Testis (tissue), 2 donors: ENCODE measurements at regions not wholly inside any gene's neighbourhood (a gene's known extent, or its start where the extent isn't known, plus 50 kb on each side); places are given as distances from the start of the nearest gene placed in this dataset.

Experiments
- DNase-seq: peaks from one replicate; pipeline ENCODE4 v3.0.0-alpha.2; 2019
- H3K27ac ChIP-seq, 2 donors: fragments of 200-600 bp; sonication (generic); one replicate each; pipeline ENCODE4 v1.5.1; 2019
- H3K27me3 ChIP-seq: fragments of 200-600 bp; sonication (generic); one replicate; pipeline ENCODE4 v1.5.1; 2019
- H3K36me3 ChIP-seq: fragments of 200-600 bp; sonication (generic); one replicate; pipeline ENCODE4 v1.5.1; 2017; ENCODE audit warnings: low read depth; ENCODE audit errors: missing control alignments
- H3K4me1 ChIP-seq: fragments of 200-600 bp; sonication (generic); one replicate; pipeline ENCODE4 v1.5.1; 2019
- H3K4me3 ChIP-seq, 2 donors: fragments of 200-600 bp; sonication (generic); one replicate each; pipeline ENCODE4 v1.5.1; 2017 to 2019
- H3K9me3 ChIP-seq: fragments of 200-600 bp; sonication (generic); one replicate; pipeline ENCODE4 v1.5.1; 2017
- CTCF ChIP-seq, 3 experiments: fragments of 450-650 bp in 2 of 3; fragments of 200-600 bp in 1 of 3; sonication (generic) in 1 of 3; IDR thresholded peaks; one replicate each; pipeline ENCODE4 v1.5.1; 2016 to 2019; ENCODE audit warnings: antibody characterized with exemption in 3 of 3, mild to moderate bottlenecking in 2 of 3, moderate library complexity in 1 of 3
- POLR2A ChIP-seq: fragments of 450-650 bp; IDR thresholded peaks from one replicate; pipeline ENCODE4 v1.6.1; 2017; ENCODE audit warnings: antibody characterized with exemption, mild to moderate bottlenecking, moderate library complexity
- WGBS, 2 donors: methylation state at CpG; one replicate each; pipeline ENCODE4 v1.1.5; 2018; 5-methylcytosine and 5-hydroxymethylcytosine counted together
- intact Hi-C: fragments of 100-400 bp; cut with DNase I; formaldehyde crosslinking; loops from one replicate; pipeline ENCODE4 v1.15.1; 2023; ENCODE audit warnings: low total_unique reads

- Histone ChIP-seq H3K27ac (no peak overlapping the region), H3K9me3 (no peaks in the 10 kb centered on the region), H3K4me1 (no peaks in the 10 kb centered on the region), H3K27me3 (no peaks in the 10 kb centered on the region), H3K36me3 (no peaks in the 10 kb centered on the region), H3K4me3 (no peak overlapping the region)
- TF ChIP-seq CTCF (IDR thresholded peaks at IDR 0.05) (no peak), POLR2A (no peak)
- no peak for DNase-seq
- intact Hi-C loops, result no loop called here
These were observed 938.6 kb downstream of the C6orf118 start for GRCh38 chr6:164370773-164371172.

DNA sequence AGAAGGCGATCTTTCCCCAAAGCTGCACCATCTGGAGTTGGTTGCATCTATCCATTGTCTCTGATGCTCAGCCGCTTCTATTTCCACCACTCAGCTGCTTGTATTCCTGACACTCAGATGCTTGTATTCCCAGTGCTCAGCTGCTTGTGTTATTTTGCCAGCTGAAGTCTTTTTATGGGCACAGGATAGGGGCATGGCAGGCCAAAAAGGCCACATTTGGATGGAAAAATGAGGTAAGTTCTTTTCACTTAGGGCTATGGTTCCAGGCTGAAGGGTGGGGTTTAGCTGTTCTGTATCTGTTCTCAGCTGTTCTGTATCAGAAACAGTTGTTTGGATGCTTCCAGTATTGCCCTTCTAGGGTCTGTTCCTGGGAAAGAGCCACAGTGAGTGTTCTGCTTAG, 944.9 kb downstream of the QKI start:
- WGBS, 2 donors, result 96 to 98% methylated on average over 2 of the region's 2 CpGs
- TF ChIP-seq POLR2A, result no peak
- no peak for TF ChIP-seq CTCF (IDR thresholded peaks at IDR 0.05)
- intact Hi-C loops, result no loop called here
- Histone ChIP-seq H3K4me1 (no peaks in the 10 kb centered on the region), H3K9me3 (no peaks in the 10 kb centered on the region), H3K36me3 (no peaks in the 10 kb centered on the region), H3K27me3 (no peaks in the 10 kb centered on the region), H3K4me3 (no peak overlapping the region), H3K27ac (no peak overlapping the region)
- no peak for DNase-seq

- 76 to 94% methylated on average over 2 of the region's 2 CpGs for WGBS, 2 donors
- H3K9me3 ChIP-seq, result no peaks in the 10 kb centered on the region
- intact Hi-C loops, result no loop called here
- no peaks in the 10 kb centered on the region for H3K36me3 ChIP-seq
- no peaks in the 10 kb centered on the region for H3K27me3 ChIP-seq
- H3K27ac ChIP-seq, result no peak overlapping the region
- no peak for TF ChIP-seq CTCF (IDR thresholded peaks at IDR 0.05)
- no peak for TF ChIP-seq POLR2A
- no peaks in the 10 kb centered on the region for H3K4me1 ChIP-seq
- DNase-seq, result no peak
- no peak overlapping the region for H3K4me3 ChIP-seq
These were observed 944.5 kb downstream of the QKI start for GRCh38 chr6:164359036-164359435.

DNA sequence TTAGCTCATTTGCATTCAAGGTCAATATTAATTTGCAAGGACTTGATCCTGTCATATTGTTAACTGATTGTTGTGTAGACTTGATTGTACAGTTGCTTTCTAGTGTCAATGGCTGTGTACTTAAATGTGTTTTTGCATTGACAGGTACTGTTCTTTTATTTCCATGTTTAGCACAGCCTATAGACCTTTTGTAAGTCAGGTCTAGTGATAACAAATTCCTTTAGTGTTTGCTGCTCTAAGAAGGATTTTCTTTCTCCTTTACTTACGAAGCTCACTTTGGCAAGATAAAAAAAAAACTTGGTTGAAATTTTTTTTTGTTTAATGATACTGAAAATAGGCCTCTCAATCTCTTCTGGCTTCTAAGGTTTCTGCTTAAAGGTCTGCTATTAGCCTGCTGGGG, 942.3 kb downstream of the QKI start:
- DNase-seq, result no peak
- Histone ChIP-seq H3K4me3 (no peak overlapping the region), H3K27me3 (no peaks in the 10 kb centered on the region)

More for the DNA sequence above, 942.3 kb downstream of the QKI start:
- H3K4me1 ChIP-seq, result no peaks in the 10 kb centered on the region
- H3K27ac ChIP-seq, result no peak overlapping the region
- intact Hi-C loops, result no loop called here
- H3K9me3 ChIP-seq, result no peaks in the 10 kb centered on the region
- 85 to 91% methylated on average over 1 of the region's 1 CpG for WGBS, 2 donors
- H3K36me3 ChIP-seq, result no peaks in the 10 kb centered on the region
- TF ChIP-seq POLR2A (no peak), CTCF (IDR thresholded peaks at IDR 0.05) (no peak)
